NCI-H2107 (cell line): ENCODE measurements at regions not wholly inside any gene's neighbourhood (a gene's known extent, or its start where the extent isn't known, plus 50 kb on each side); places are given as distances from the start of the nearest gene placed in this dataset.
"Not testable (repeated sequence)": the region's sequence is repeated elsewhere in the genome, so short reads cannot be mapped to it uniquely, and the experiment has no call there.

ENCODE experiments used
- DNase-seq: peaks from one replicate; lab custom pipeline; 2025; lab: John Stamatoyannopoulos, UW

DNA sequence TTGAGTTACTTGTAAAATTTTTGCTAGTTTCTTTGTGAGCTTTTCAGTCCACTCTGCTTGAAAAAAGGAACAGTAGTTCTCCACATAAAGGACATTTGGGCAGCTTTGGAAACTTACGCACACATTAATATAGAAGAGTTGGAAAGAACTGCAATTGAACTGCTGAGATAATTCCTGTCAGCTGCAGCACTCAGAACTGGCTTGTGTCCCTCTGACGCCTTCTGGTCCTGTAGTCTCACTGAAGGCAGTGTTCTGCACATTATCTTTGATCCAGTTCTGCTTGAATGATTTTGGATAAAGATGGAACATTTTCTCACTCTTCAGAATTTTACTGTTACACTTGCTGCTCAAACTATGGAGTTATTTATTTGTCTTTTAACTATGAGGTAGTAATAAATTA is 901.9 kb downstream of the OTOL1 start:
- DNase-seq, result no peak

- no peak for DNase-seq
Observed at GRCh38 chr3:162400697-162401096, 904.1 kb downstream of the OTOL1 start.

DNA sequence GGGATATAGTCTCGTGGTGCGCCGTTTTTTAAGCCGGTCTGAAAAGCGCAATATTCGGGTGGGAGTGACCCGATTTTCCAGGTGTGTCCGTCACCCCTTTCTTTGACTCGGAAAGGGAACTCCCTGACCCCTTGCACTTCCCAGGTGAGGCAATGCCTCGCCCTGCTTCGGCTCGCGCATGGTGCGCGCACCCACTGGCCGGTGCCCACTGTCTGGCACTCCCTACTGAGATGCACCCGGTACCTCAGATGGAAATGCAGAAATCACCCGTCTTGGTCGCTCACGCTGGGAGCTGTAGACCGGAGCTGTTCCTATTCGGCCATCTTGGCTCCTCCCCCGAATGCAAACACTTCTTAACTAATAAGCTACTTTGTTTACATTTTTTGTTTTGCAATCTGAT is 914.9 kb downstream of the OTOL1 start:
- not testable (repeated sequence) for DNase-seq

DNA sequence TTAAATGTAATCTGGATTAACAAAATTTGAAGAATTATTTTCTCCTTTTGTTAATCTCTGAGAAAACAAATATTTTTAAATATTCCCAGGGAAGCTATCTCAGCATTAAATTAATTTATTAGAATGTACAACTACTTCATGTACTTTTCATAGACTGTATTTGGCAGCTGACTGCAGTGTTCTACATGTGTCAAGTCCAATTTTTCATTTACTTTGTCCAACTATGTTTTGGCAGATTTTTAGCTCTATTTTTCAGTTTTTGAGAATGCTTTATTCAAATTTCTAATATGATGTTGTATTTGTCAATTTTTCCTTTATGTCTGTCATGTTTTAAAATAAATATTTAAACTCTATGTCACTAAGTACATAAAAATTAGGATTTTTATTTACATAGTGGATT is 925.1 kb downstream of the OTOL1 start:
- no peak for DNase-seq

DNA sequence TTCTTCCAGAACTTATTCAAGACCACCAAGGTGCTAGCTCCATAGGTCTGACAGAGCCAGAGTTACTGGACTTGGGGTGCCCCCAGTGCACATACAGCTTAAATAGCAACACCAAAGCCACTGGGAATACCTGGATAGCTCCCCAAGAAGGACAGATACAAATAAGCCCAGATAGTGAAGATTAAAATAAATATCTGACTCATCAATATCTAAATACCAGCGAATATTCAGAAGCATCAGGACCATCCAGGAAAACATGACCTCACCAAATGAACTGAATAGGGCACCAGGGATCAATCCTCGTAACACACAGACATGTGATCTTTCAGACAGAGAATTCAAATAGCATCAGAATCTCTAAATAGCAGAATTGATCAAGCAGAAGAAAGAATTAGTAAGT is 931.6 kb downstream of the OTOL1 start:
- DNase-seq, result no peak

DNA sequence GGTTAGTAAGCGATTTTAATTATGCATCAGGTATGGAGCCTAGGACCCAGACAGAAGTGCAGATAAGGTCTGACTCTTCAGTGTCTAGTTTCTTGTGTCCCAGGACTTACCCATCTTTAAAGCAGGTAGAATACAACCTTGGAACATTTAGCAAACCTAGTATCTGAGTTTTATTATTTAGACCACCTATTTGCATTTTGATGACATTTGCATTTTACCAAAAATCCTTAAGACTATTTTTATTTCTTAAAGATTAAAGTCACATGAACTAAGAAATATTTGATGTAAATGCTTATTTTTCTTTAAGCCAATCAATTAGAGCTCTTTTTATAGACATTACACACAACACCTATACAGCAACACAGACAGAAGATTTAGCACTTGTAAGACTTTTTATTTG is 939.1 kb downstream of the OTOL1 start:
- DNase-seq, result no peak

- DNase-seq, result no peak
Observed at GRCh38 chr3:162436826-162437225, 940.2 kb downstream of the OTOL1 start.

- no peak for DNase-seq
Observed at GRCh38 chr3:162437480-162437879, 940.9 kb downstream of the OTOL1 start.

- no peak for DNase-seq
Observed at GRCh38 chr3:162441716-162442115, 945.1 kb downstream of the OTOL1 start.

GRCh38 chr3:162443376-162443775 is 946.8 kb downstream of the OTOL1 start:
- no peak for DNase-seq

GRCh38 chr3:162468791-162469190 is 972.2 kb downstream of the OTOL1 start:
- DNase-seq, result no peak

DNA sequence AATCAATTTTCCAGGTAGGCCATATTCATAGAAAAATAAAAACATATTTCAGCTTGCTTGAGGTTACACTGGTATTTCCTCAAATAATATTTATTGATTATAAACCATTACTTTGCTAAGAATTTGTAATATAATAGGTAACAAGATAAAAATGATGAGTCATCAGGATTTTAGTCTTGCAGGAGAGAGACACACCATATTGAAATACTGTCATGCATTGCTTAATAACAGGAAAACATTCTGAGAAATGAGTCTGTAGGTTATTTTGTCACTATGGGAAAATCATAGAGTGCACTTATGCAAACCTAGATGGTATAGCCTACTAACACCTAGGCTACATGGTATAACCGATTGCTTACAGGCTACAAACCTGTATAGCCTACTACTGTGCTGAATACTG is 990.5 kb downstream of the OTOL1 start:
- DNase-seq, result no peak

- no peak for DNase-seq
Observed at GRCh38 chr3:162489853-162490252, 993.2 kb downstream of the OTOL1 start.

DNA sequence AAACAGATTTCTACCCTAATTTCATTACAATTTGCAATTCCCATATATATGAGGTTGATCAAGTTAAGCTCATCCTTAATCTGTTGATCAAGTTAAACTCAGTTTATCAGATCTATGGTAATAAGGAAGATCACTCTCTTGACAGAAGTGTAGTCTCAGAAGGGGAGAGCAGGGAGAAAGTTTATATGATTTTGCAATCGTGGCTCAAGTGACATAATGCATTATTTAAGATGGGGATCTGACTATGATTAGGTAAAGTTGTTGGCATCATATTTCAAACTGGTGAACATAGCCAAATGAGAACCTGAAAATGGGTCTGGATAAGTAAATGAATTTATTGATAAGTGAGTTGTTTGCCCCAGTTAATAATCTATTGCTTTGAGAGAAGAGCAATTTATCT is 995.3 kb downstream of the OTOL1 start:
- DNase-seq, result no peak

- no peak for DNase-seq
Observed at GRCh38 chr3:162492446-162493081, 996.0 kb downstream of the OTOL1 start.

- DNase-seq, result no peak
Observed at GRCh38 chr3:162498626-162499025, 1002.0 kb downstream of the OTOL1 start.

DNA sequence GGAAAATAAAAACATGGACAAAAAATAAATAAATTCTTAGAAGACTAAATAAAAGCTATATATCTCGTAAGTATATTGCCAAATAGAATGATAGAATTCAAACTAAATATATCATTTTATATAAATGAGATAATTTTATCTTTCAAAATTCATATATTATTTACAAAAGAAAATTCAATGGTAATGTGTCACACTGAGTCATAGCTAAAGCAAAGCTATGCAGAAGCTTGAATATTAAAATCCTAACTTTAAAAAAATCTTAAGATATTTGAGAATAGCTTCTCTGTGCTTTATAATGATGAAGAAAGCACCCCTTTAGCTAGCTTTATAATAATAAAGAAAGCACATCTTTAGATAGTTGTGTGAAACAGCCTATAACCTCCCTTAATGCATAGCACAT is 1010.8 kb downstream of the OTOL1 start:
- no peak for DNase-seq

- DNase-seq, result no peak
Observed at GRCh38 chr3:162512488-162512887, 1015.9 kb downstream of the OTOL1 start.

GRCh38 chr3:162517110-162517509 is 1020.5 kb downstream of the OTOL1 start:
- DNase-seq, result no peak

GRCh38 chr3:162521669-162522068 is 1025.1 kb downstream of the OTOL1 start:
- no peak for DNase-seq

- no peak for DNase-seq
Observed at GRCh38 chr3:162525066-162525742, 1028.6 kb downstream of the OTOL1 start.

- no peak for DNase-seq
Observed at GRCh38 chr3:162525771-162526170, 1029.2 kb downstream of the OTOL1 start.

GRCh38 chr3:162534431-162534830 is 1037.8 kb downstream of the OTOL1 start:
- no peak for DNase-seq

DNA sequence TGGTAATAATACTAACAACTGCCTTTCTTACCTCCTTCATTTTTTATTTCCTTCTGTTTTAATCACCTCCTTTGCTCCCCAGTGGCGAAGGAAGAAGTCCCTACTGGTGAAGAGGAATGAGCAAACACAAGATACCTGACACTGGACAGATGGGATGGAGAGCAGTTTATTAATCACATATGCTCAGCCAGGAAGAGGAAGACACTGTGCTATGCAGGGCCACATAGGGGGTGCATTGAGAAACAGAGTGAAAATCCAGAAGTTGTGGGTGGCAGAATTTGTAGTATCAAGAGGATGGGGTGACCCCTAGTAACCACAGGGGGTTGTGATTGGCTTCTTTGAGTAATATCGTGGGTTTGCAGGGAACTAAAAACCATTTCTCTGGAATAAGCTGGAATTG is 1041.9 kb downstream of the OTOL1 start:
- DNase-seq, result no peak
